ENCODE measurements at regions not wholly inside any gene's neighbourhood (a gene's known extent, or its start where the extent isn't known, plus 50 kb on each side); places are given as distances from the start of the nearest gene placed in this dataset.

GRCh38 chr5:96087939-96088338, 126.3 kb upstream of the ELL2 start:
- Mint-ChIP-seq H3K27ac (no peak overlapping the region), H3K4me3 (no peak overlapping the region), H3K27me3 (ENCODE audit: low read depth) (no peaks in the 10 kb centered on the region), H3K4me1 (peaks cover 52% of the 10 kb centered on the region), H3K9me3 (no peaks in the 10 kb centered on the region), H3K36me3 (no peaks in the 10 kb centered on the region)
- no peak for DNase-seq (ENCODE audit: low spot score)
- CTCF ChIA-PET = no interaction called here
- ATAC-seq = no peak
- TF ChIP-seq SP1 (CRISPR knock-in tag; conservative IDR thresholded peaks at IDR 0.05) (no peak), USF2 (CRISPR knock-in tag; IDR thresholded peaks at IDR 0.05) (no peak), FOXP4 (CRISPR knock-in tag; IDR thresholded peaks at IDR 0.05) (no peak), ZMAT4 (CRISPR knock-in tag; IDR thresholded peaks at IDR 0.05) (no peak), RORB (CRISPR knock-in tag; IDR thresholded peaks at IDR 0.05) (no peak), ZNF121 (CRISPR knock-in tag; IDR thresholded peaks at IDR 0.05) (no peak), ATF2 (CRISPR knock-in tag; IDR thresholded peaks at IDR 0.05; ENCODE audit: borderline replicate concordance, low read depth) (no peak), NR3C1 (CRISPR knock-in tag; conservative IDR thresholded peaks at IDR 0.05; ENCODE audit: low read depth) (no peak), ZBTB43 (CRISPR knock-in tag; IDR thresholded peaks at IDR 0.05) (no peak), JAZF1 (CRISPR knock-in tag; IDR thresholded peaks at IDR 0.05) (no peak)
- POLR2A ChIA-PET = no interaction called here

- Mint-ChIP-seq H3K27me3 (ENCODE audit: low read depth) (no peaks in the 10 kb centered on the region), H3K4me3 (no peak overlapping the region), H3K27ac (no peak overlapping the region), H3K36me3 (no peaks in the 10 kb centered on the region; the same call in 1 of the 2 replicates), H3K4me1 (peaks cover 68% of the 10 kb centered on the region), H3K9me3 (no peaks in the 10 kb centered on the region)
- ChIA-PET POLR2A (no interaction called here), CTCF (no interaction called here)
- DNase-seq (ENCODE audit: low spot score) = no peak
- no peak for ATAC-seq
- no peak for TF ChIP-seq ZMAT4 (CRISPR knock-in tag; IDR thresholded peaks at IDR 0.05)
- TF ChIP-seq STAT6 (CRISPR knock-in tag; conservative IDR thresholded peaks at IDR 0.05; ENCODE audit: low read depth) = no peak
- no peak for TF ChIP-seq TCF7 (CRISPR knock-in tag; IDR thresholded peaks at IDR 0.05; ENCODE audit: low read depth)
- TF ChIP-seq MYBL2 (CRISPR knock-in tag; IDR thresholded peaks at IDR 0.05) = no peak
- TF ChIP-seq ZBTB43 (CRISPR knock-in tag; IDR thresholded peaks at IDR 0.05) = no peak
- no peak for TF ChIP-seq ARID4B (CRISPR knock-in tag; IDR thresholded peaks at IDR 0.05; ENCODE audit: borderline replicate concordance)
- TF ChIP-seq SMAD3 (CRISPR knock-in tag; IDR thresholded peaks at IDR 0.05; ENCODE audit: borderline replicate concordance) = no peak
- no peak for TF ChIP-seq PREB (CRISPR knock-in tag; IDR thresholded peaks at IDR 0.05; ENCODE audit: borderline replicate concordance)
- TF ChIP-seq SMAD4 (CRISPR knock-in tag; IDR thresholded peaks at IDR 0.05) = no peak
These were observed 123.3 kb upstream of the ELL2 start for GRCh38 chr5:96084874-96085506.
